ENCODE measurements at regions not wholly inside any gene's neighbourhood (a gene's known extent, or its start where the extent isn't known, plus 50 kb on each side); places are given as distances from the start of the nearest gene placed in this dataset.
"Not testable (repeated sequence)": the region's sequence is repeated elsewhere in the genome, so short reads cannot be mapped to it uniquely, and the experiment has no call there.

DNA sequence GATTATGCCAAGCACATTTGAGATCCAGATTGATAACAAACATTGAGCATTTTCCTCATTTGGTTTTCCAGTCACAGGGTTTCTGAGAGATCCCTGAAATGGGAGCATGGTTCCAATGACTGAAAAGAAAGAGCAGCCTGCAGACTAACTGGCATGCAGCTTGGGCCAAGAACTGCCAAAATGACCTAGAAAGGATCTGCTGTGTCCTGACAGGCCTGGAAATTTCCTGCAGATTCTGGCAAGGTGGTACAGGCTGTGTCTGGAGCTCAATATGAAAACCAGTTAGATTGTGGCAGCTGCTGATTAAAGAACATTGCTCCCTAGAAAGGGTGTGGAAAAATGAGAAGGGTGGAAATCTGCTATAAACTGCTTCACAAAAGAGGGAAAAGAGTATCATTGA lies 417.3 kb downstream of the IPO8 start:
- DNase-seq: no peak
- Histone ChIP-seq H3K9me3 (no peaks in the 10 kb centered on the region), H3K4me1 (peaks cover 3% of the 10 kb centered on the region), H3K27me3 (no peaks in the 10 kb centered on the region), H3K4me3 (ENCODE audit: low read depth, low read length) (no peak overlapping the region), H3K36me3 (no peaks in the 10 kb centered on the region)
- TF ChIP-seq, protein P1, sequence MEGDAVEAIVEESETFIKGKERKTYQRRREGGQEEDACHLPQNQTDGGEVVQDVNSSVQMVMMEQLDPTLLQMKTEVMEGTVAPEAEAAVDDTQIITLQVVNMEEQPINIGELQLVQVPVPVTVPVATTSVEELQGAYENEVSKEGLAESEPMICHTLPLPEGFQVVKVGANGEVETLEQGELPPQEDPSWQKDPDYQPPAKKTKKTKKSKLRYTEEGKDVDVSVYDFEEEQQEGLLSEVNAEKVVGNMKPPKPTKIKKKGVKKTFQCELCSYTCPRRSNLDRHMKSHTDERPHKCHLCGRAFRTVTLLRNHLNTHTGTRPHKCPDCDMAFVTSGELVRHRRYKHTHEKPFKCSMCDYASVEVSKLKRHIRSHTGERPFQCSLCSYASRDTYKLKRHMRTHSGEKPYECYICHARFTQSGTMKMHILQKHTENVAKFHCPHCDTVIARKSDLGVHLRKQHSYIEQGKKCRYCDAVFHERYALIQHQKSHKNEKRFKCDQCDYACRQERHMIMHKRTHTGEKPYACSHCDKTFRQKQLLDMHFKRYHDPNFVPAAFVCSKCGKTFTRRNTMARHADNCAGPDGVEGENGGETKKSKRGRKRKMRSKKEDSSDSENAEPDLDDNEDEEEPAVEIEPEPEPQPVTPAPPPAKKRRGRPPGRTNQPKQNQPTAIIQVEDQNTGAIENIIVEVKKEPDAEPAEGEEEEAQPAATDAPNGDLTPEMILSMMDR (IDR thresholded peaks at IDR 0.05; ENCODE audit: low read depth, low read length): no peak

DNA sequence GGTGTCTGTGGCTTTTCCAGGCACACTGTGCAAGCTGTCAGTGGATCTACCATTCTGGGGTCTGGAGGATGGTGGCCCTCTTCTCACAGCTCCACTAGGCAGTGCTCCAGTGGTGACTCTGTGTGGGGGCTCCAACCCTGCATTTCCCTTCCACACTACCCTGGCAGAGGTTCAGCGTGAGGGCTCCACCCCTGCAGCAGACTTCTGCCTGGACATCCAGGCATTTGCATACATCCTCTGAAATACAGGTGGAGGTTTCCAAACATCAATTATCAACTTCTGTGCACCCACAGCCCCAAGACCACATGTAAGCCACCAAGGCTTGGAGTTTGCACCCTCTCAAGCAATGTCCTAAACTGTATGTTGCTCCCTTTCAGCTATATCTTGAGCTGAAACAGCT lies 423.2 kb downstream of the IPO8 start:
- not testable (repeated sequence) for H3K27me3 ChIP-seq; H3K36me3 ChIP-seq; DNase-seq; H3K4me3 ChIP-seq (ENCODE audit: low read depth, low read length); H3K4me1 ChIP-seq; H3K9me3 ChIP-seq

DNA sequence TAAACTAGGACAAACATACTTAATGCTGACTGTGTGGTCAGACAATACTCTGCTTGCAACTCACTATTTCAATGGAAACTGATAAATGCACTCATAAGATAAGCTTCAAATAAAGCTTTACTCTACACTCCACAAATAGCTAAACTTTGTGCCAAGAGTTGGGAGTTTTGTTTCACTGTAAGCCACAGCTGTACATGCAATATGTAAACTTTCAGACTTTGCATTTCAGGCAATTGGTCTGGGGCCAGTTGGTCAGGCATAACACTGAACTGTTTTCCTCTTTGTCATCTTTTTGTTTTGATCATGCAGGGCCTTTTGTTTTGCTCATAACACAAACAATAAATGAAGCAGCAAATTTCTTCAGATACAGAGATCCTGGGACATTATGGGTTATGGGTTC lies 426.2 kb downstream of the IPO8 start:
- H3K9me3 ChIP-seq: peaks cover 4% of the 10 kb centered on the region
- no peaks in the 10 kb centered on the region for H3K36me3 ChIP-seq
- no peak for DNase-seq
- H3K4me1 ChIP-seq: no peaks in the 10 kb centered on the region
- no peaks in the 10 kb centered on the region for H3K27me3 ChIP-seq
- TF ChIP-seq, protein P1 (IDR thresholded peaks at IDR 0.05; ENCODE audit: low read depth, low read length): no peak
- H3K4me3 ChIP-seq (ENCODE audit: low read depth, low read length): no peak overlapping the region

DNA sequence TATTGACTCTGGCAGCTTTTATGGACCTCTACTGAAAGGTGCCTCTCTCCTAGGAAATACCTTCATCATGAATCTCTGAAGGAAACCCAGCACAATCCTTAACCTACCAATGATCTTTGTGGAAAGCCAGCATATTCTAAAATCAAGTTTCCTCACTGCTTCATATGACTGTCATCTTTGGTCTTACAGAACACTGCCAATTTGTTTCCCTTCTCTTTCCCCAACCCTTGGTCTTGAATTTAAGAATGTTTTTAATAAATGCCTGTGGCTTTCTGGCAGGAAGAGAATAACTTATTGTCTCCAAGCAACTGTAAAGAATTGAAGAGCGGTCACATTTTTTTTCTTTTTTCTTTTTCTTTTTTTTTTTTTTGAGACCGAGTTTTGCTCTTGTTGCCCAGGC lies 427.6 kb downstream of the IPO8 start:
- Histone ChIP-seq H3K36me3 (no peaks in the 10 kb centered on the region), H3K4me3 (ENCODE audit: low read depth, low read length) (no peak overlapping the region), H3K9me3 (peaks cover 4% of the 10 kb centered on the region), H3K4me1 (no peaks in the 10 kb centered on the region), H3K27me3 (no peaks in the 10 kb centered on the region)
- TF ChIP-seq, protein P1 (IDR thresholded peaks at IDR 0.05; ENCODE audit: low read depth, low read length): no peak
- DNase-seq: no peak

DNA sequence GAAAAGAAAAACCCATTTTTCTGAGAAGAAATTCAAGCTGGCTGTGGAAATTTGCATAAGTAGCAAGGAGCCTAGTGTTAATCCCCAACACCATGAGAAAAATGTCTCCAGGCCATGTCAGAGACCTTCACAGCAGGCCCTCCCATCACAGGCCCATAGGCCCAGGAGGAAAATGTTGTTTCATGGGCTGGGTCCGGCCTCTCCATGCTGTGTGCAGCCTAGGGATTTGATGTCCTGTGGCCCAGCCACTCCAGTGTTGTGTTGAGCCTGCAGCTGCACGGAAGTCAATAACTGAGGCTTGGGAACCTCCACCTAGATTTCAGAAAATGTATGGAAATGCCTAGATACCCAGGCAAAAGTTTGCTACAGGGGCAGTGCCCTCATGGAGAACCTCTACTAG lies 432.2 kb downstream of the IPO8 start:
- H3K9me3 ChIP-seq: no peaks in the 10 kb centered on the region
- H3K4me3 ChIP-seq (ENCODE audit: low read depth, low read length): no peak overlapping the region
- no peaks in the 10 kb centered on the region for H3K36me3 ChIP-seq
- no peaks in the 10 kb centered on the region for H3K27me3 ChIP-seq
- no peak for DNase-seq
- TF ChIP-seq, protein P1 (IDR thresholded peaks at IDR 0.05; ENCODE audit: low read depth, low read length): no peak
- no peaks in the 10 kb centered on the region for H3K4me1 ChIP-seq

DNA sequence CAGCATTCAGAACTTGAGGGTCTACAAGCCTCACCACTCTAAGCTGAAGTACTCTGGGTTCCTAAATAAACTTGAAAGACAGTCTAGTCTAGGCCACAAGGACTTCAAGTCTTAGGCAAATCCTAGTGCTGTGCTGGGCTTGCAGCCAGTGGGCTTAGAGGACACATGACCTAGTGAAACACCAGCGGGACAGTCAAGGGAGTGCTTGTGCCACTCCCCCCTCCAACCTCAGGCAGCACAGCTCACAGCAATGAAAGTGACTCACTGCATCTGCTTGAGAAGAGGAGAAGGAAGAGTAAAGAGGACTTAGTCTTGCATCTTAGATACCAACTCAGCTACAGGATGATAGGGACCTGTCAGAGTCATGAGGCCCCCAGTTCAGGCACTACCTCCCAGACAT lies 438.1 kb downstream of the IPO8 start:
- DNase-seq: no peak
- Histone ChIP-seq H3K4me1 (peaks cover 7% of the 10 kb centered on the region), H3K9me3 (no peaks in the 10 kb centered on the region; the same call in 1 of the 2 replicates), H3K27me3 (no peaks in the 10 kb centered on the region), H3K4me3 (ENCODE audit: low read depth, low read length) (no peak overlapping the region), H3K36me3 (no peaks in the 10 kb centered on the region)
- TF ChIP-seq, protein P1 (IDR thresholded peaks at IDR 0.05; ENCODE audit: low read depth, low read length): no peak

DNA sequence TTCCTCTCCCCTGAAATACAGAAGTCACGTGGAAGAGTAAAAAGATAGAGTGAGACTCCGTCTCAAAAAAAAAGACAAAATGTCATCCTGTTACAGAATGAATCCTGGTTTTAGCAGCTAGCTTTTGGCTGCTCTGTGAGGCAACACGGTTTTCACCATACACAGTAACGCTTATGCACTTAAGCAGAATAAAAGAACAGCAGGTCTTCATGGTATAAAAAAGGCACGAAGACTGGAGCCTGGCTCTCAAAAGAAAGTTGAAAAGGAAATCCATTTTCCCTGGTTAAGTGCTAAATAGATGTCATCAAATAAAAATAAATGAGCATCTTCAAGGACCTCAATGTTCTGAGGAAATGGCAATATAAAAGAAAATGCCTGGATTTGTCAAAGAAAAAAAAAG lies 444.1 kb downstream of the IPO8 start:
- Histone ChIP-seq H3K4me1 (peaks cover 7% of the 10 kb centered on the region), H3K36me3 (no peaks in the 10 kb centered on the region), H3K4me3 (ENCODE audit: low read depth, low read length) (no peak overlapping the region), H3K9me3 (no peaks in the 10 kb centered on the region; the same call in 1 of the 2 replicates), H3K27me3 (no peaks in the 10 kb centered on the region)
- DNase-seq: no peak
- TF ChIP-seq, protein P1 (IDR thresholded peaks at IDR 0.05; ENCODE audit: low read depth, low read length): no peak

Measured in BE2C (cell line).